ENCODE measurements at regions not wholly inside any gene's neighbourhood (a gene's known extent, or its start where the extent isn't known, plus 50 kb on each side); places are given as distances from the start of the nearest gene placed in this dataset.

DNA sequence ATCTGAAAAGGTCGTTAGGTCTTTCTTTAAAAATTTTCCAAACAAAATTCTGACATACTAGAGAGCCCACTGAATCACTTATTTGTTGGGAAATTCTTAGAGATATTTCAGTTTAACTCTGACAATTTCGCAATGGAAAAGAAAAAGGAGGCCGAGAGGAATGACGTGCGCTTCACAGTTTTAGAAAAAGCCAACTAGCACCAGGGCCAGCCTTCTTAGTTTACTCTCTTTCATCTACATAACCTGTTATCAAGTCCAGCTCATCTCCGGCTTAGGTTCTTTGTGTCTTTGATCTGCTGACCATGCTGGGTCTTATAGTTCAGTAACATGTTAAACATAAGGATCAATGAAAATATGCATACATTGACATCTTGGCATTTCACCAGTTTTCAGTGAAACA, 201.7 kb upstream of the TAS2R1 start:
- Histone ChIP-seq H3K79me2 (ENCODE audit: insufficient read depth, low read depth, low read length) (no peaks in the 10 kb centered on the region), H2AFZ (ENCODE audit: low read length) (no peak overlapping the region), H3K9me2 (ENCODE audit: insufficient read depth, low read length) (no peaks in the 10 kb centered on the region), H3K4me1 (ENCODE audit: insufficient read depth, low read length, poor library complexity, severe bottlenecking) (no peaks in the 10 kb centered on the region), H3K27ac (ENCODE audit: low read depth, low read length, poor library complexity, severe bottlenecking) (no peak overlapping the region), H3K36me3 (ENCODE audit: insufficient read depth, low read length) (no peaks in the 10 kb centered on the region), H4K20me1 (ENCODE audit: insufficient read depth, low read length) (no peaks in the 10 kb centered on the region), H3K4me2 (ENCODE audit: low read length) (no peak overlapping the region), H3K4me3 (ENCODE audit: low read depth, low read length, poor library complexity, severe bottlenecking) (no peak overlapping the region), H3K9me3 (ENCODE audit: low read length) (no peaks in the 10 kb centered on the region)
- BruUV-seq (replicated peaks) = no TSS peak
- DNase-seq (ENCODE audit: low spot score) = no peak
- TF ChIP-seq EZH2phosphoT487 (IDR thresholded peaks at IDR 0.05; ENCODE audit: borderline replicate concordance, low read depth, low read length) = no peak
- TF ChIP-seq, protein P1, sequence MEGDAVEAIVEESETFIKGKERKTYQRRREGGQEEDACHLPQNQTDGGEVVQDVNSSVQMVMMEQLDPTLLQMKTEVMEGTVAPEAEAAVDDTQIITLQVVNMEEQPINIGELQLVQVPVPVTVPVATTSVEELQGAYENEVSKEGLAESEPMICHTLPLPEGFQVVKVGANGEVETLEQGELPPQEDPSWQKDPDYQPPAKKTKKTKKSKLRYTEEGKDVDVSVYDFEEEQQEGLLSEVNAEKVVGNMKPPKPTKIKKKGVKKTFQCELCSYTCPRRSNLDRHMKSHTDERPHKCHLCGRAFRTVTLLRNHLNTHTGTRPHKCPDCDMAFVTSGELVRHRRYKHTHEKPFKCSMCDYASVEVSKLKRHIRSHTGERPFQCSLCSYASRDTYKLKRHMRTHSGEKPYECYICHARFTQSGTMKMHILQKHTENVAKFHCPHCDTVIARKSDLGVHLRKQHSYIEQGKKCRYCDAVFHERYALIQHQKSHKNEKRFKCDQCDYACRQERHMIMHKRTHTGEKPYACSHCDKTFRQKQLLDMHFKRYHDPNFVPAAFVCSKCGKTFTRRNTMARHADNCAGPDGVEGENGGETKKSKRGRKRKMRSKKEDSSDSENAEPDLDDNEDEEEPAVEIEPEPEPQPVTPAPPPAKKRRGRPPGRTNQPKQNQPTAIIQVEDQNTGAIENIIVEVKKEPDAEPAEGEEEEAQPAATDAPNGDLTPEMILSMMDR (conservative IDR thresholded peaks at IDR 0.05; ENCODE audit: low read length) = no peak
- intact Hi-C loops (cut with micrococcal nuclease; ENCODE audit: unreplicated experiment) = no loop called here
- ChIA-PET POLR2A (no interaction called here), CTCF (ENCODE audit: unreplicated experiment) (no interaction called here)

DNA sequence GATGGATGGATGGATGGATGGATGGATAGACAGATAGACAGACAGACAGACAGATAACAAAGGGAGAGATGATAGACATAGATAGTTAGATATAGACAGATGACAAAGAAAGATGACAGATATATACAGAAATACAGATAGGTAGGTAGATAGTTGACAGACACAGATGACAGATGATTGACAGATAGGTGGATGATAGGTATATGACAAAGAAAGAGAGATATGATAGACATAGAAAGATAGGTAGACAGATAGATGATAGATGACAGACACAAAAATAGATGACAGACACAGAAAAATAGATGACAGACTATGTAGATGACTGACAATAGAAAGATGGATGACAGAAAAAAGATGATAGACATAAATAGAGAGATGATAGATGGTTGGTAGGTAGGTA, 200.0 kb upstream of the TAS2R1 start:
- H3K4me1 ChIP-seq (ENCODE audit: insufficient read depth, low read length, poor library complexity, severe bottlenecking) = no peaks in the 10 kb centered on the region
- no peaks in the 10 kb centered on the region for H3K9me2 ChIP-seq (ENCODE audit: insufficient read depth, low read length)
- CTCF ChIA-PET (ENCODE audit: unreplicated experiment) = interaction anchor here (0.6 kb wide), 1 partner anchor 839 kb away, joined by 3 read pairs; no protein-coding TSS in a partner anchor
- BruUV-seq (replicated peaks) = no TSS peak
- H3K36me3 ChIP-seq (ENCODE audit: insufficient read depth, low read length) = no peaks in the 10 kb centered on the region
- POLR2A ChIA-PET = interaction anchor here (0.6 kb wide), 1 partner anchor 391 kb away, joined by 3 read pairs; no protein-coding TSS in a partner anchor
- H3K4me3 ChIP-seq (ENCODE audit: low read depth, low read length, poor library complexity, severe bottlenecking) = no peak overlapping the region
- no peaks in the 10 kb centered on the region for H3K79me2 ChIP-seq (ENCODE audit: insufficient read depth, low read depth, low read length)
- DNase-seq (ENCODE audit: low spot score) = no peak
- no peaks in the 10 kb centered on the region for H3K9me3 ChIP-seq (ENCODE audit: low read length)
- H2AFZ ChIP-seq (ENCODE audit: low read length) = no peak overlapping the region
- TF ChIP-seq EZH2phosphoT487 (IDR thresholded peaks at IDR 0.05; ENCODE audit: borderline replicate concordance, low read depth, low read length) = no peak
- TF ChIP-seq, protein P1 (conservative IDR thresholded peaks at IDR 0.05; ENCODE audit: low read length) = no peak
- no peak overlapping the region for H3K27ac ChIP-seq (ENCODE audit: low read depth, low read length, poor library complexity, severe bottlenecking)
- H3K4me2 ChIP-seq (ENCODE audit: low read length) = no peak overlapping the region
- H4K20me1 ChIP-seq (ENCODE audit: insufficient read depth, low read length) = no peaks in the 10 kb centered on the region
- intact Hi-C loops (cut with micrococcal nuclease; ENCODE audit: unreplicated experiment) = no loop called here

DNA sequence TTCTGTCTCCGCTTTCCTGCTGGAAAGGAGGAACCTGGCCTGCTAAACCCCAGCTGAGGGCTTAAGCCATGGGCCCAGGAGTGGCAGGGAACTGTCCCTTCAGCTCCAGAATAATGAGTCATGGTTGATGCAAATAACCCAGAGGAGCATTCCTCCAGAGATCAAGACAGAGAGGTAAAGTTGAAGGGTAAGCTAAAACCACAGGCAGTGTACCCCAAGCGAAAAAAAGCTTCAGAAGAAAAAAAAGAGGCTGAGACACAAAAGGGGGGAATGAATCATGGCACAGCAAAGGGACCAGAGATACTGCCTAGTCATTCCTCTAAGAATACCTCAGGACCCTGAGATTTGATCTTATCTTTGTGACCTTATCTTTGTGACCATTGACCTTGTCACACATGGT, 199.5 kb upstream of the TAS2R1 start:
- TF ChIP-seq, protein P1 (conservative IDR thresholded peaks at IDR 0.05; ENCODE audit: low read length) = no peak
- TF ChIP-seq EZH2phosphoT487 (IDR thresholded peaks at IDR 0.05; ENCODE audit: borderline replicate concordance, low read depth, low read length) = no peak
- ChIA-PET POLR2A (interaction anchor here (0.6 kb wide), 1 partner anchor 390 kb away, joined by 3 read pairs; no protein-coding TSS in a partner anchor), CTCF (ENCODE audit: unreplicated experiment) (interaction anchor here (0.6 kb wide), 1 partner anchor 839 kb away, joined by 3 read pairs; no protein-coding TSS in a partner anchor)
- Histone ChIP-seq H3K9me3 (ENCODE audit: low read length) (no peaks in the 10 kb centered on the region), H3K36me3 (ENCODE audit: insufficient read depth, low read length) (no peaks in the 10 kb centered on the region), H3K4me3 (ENCODE audit: low read depth, low read length, poor library complexity, severe bottlenecking) (no peak overlapping the region), H2AFZ (ENCODE audit: low read length) (no peak overlapping the region), H3K4me2 (ENCODE audit: low read length) (no peak overlapping the region), H4K20me1 (ENCODE audit: insufficient read depth, low read length) (no peaks in the 10 kb centered on the region), H3K9me2 (ENCODE audit: insufficient read depth, low read length) (no peaks in the 10 kb centered on the region), H3K4me1 (ENCODE audit: insufficient read depth, low read length, poor library complexity, severe bottlenecking) (no peaks in the 10 kb centered on the region), H3K79me2 (ENCODE audit: insufficient read depth, low read depth, low read length) (no peaks in the 10 kb centered on the region), H3K27ac (ENCODE audit: low read depth, low read length, poor library complexity, severe bottlenecking) (no peak overlapping the region)
- DNase-seq (ENCODE audit: low spot score) = no peak
- BruUV-seq (replicated peaks) = no TSS peak
- intact Hi-C loops (cut with micrococcal nuclease; ENCODE audit: unreplicated experiment) = no loop called here
